ENCODE measurements at regions not wholly inside any gene's neighbourhood (a gene's known extent, or its start where the extent isn't known, plus 50 kb on each side); places are given as distances from the start of the nearest gene placed in this dataset.

DNA sequence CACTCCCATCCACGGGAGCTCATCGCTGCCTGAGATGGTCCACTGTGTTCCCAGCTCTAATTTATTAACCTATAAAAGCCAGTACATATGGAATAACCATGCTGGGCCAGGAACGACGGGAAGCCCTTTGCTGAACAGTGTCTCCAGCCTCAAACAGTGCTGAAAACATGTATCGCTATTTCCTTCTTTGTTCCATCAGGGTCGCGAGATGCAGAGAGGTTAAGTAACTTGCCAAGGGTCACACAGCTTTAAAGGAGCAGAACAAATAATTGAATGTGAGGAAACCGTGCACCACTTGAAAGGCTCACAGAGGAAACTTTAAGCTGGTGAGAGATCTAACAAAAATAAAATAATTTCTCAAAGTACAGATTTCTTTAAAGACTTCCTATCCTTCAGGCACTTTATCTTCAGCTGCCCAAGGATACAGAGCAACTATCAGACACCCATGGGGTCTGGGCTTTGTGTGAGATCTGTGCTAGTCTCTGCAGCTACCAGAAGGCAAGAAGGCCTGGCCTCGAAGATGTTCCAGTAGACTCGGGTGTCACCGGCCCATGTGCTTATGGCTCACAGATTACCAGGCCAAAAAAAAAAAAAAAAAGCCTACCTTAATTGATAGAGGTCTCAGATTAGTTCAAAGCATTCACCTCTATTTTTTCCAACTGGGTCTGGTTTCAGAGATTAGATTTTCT lies 207.8 kb upstream of the FOXF1 start:
- H2AFZ ChIP-seq = no peak overlapping the region
- TF ChIP-seq, protein P1, sequence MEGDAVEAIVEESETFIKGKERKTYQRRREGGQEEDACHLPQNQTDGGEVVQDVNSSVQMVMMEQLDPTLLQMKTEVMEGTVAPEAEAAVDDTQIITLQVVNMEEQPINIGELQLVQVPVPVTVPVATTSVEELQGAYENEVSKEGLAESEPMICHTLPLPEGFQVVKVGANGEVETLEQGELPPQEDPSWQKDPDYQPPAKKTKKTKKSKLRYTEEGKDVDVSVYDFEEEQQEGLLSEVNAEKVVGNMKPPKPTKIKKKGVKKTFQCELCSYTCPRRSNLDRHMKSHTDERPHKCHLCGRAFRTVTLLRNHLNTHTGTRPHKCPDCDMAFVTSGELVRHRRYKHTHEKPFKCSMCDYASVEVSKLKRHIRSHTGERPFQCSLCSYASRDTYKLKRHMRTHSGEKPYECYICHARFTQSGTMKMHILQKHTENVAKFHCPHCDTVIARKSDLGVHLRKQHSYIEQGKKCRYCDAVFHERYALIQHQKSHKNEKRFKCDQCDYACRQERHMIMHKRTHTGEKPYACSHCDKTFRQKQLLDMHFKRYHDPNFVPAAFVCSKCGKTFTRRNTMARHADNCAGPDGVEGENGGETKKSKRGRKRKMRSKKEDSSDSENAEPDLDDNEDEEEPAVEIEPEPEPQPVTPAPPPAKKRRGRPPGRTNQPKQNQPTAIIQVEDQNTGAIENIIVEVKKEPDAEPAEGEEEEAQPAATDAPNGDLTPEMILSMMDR (conservative IDR thresholded peaks at IDR 0.05) = no peak
- no peak for TF ChIP-seq EZH2 (IDR thresholded peaks at IDR 0.05; ENCODE audit: low read depth)
- no peak overlapping the region for H3K27ac ChIP-seq
- ChIA-PET CTCF (interaction anchor here (0.7 kb wide), 1 partner anchor 110 kb away, joined by 6 read pairs; no protein-coding TSS in a partner anchor), POLR2A (ENCODE audit: unreplicated experiment) (no interaction called here)
- H3K4me3 ChIP-seq = no peak overlapping the region
- DNase-seq = no peak
- no peaks in the 10 kb centered on the region for H3K4me1 ChIP-seq (replicated peaks; ENCODE audit: insufficient read depth)
- peaks cover 88% of the 10 kb centered on the region for H3K27me3 ChIP-seq (ENCODE audit: insufficient read depth, low read depth)
- H3K79me2 ChIP-seq (ENCODE audit: low read depth) = no peaks in the 10 kb centered on the region
- H3K4me2 ChIP-seq = no peak overlapping the region
- no TSS peak for BruUV-seq (replicated peaks)
- no peaks in the 10 kb centered on the region; the same call in 1 of the 2 replicates for H4K20me1 ChIP-seq (ENCODE audit: insufficient read depth)
- H3K9me3 ChIP-seq (ENCODE audit: insufficient read depth, low read depth) = no peaks in the 10 kb centered on the region
- H3K36me3 ChIP-seq (ENCODE audit: low read depth) = no peaks in the 10 kb centered on the region
- intact Hi-C loops (cut with micrococcal nuclease; ENCODE audit: unreplicated experiment) = no loop called here
- H3K9me2 ChIP-seq (ENCODE audit: insufficient read depth) = no peaks in the 10 kb centered on the region
- no peaks in the 10 kb centered on the region for H3F3A ChIP-seq (ENCODE audit: insufficient read depth, low read depth)

DNA sequence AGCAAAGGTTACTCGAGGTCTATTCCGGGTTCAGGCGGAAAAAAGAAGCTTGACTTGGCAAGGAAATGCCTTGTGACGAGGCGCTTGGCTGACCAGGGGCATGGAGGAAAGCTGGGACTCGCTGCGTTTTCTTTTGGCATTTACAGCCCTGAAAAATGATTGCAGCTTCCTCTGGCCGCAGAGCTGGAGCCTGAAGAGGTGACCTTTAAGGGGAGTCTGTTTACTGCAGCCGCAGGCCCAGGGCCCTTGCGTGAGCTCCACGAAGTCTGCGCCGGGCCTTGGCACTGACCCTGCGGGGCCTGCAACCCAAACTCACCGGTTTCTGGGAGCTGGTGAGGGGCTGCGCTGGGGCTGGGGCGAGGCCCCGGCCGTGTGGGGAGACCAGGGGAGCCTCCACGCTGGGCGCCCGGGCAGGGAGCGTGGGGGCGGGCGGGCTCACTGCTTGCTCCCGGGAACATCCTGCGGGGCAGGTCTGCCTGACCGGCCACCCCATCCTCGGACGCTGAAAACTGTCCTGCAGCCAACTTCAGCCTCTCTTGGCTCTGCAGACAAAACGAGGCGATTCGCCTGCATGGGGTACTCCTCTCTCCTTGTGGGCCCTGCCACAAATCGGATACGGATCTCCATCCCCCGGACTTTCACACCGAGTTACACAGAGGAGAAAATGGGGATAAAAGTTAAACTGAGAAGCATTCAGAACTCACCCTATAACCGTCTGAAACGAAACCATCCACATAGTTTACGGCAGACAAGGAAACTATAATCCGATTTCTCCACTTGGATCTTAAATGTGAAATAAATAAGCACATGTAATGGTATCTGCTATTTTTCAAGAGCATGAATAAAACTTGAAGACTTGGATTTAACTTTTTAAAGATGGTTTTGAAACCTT lies 206.3 kb upstream of the FOXF1 start:
- BruUV-seq (replicated peaks) = no TSS peak
- Histone ChIP-seq H3K4me1 (replicated peaks; ENCODE audit: insufficient read depth) (no peaks in the 10 kb centered on the region), H3K27me3 (ENCODE audit: insufficient read depth, low read depth) (peaks cover 82% of the 10 kb centered on the region), H3K36me3 (ENCODE audit: low read depth) (no peaks in the 10 kb centered on the region), H3K4me3 (no peak overlapping the region), H3F3A (ENCODE audit: insufficient read depth, low read depth) (no peaks in the 10 kb centered on the region), H4K20me1 (ENCODE audit: insufficient read depth) (no peaks in the 10 kb centered on the region; the same call in 1 of the 2 replicates), H3K9me2 (ENCODE audit: insufficient read depth) (no peaks in the 10 kb centered on the region), H3K4me2 (no peak overlapping the region), H2AFZ (no peak overlapping the region), H3K27ac (no peak overlapping the region), H3K79me2 (ENCODE audit: low read depth) (no peaks in the 10 kb centered on the region), H3K9me3 (ENCODE audit: insufficient read depth, low read depth) (no peaks in the 10 kb centered on the region)
- TF ChIP-seq, protein P1 (conservative IDR thresholded peaks at IDR 0.05) = no peak
- no peak for TF ChIP-seq EZH2 (IDR thresholded peaks at IDR 0.05; ENCODE audit: low read depth)
- intact Hi-C loops (cut with micrococcal nuclease; ENCODE audit: unreplicated experiment) = no loop called here
- CTCF ChIA-PET = no interaction called here
- no peak for DNase-seq
- POLR2A ChIA-PET (ENCODE audit: unreplicated experiment) = no interaction called here

DNA sequence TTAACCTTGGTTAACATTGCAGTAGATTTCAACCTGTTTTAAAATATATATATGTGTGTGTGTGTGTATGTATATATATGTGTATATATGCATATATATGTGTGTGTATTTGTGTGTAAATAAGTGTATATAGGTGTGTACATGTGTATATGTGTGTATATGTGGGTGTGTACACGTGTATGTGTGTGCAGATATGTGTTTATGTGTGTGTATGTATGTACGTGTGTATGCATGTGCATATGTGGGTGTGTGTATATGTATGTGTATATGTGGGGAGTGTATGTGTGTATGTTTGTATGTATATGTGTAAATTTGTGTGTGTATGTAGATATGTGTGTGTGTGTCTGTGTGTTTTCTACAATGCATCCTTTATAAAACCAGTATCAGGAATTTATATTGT lies 205.5 kb upstream of the FOXF1 start:
- CTCF ChIA-PET = no interaction called here

More for the DNA sequence above, 205.5 kb upstream of the FOXF1 start:
- Histone ChIP-seq H3K9me2 (ENCODE audit: insufficient read depth) (no peaks in the 10 kb centered on the region), H4K20me1 (ENCODE audit: insufficient read depth) (no peaks in the 10 kb centered on the region; the same call in 1 of the 2 replicates), H3K4me3 (no peak overlapping the region), H3K27ac (no peak overlapping the region), H3K4me2 (no peak overlapping the region), H3K79me2 (ENCODE audit: low read depth) (no peaks in the 10 kb centered on the region), H3K36me3 (ENCODE audit: low read depth) (no peaks in the 10 kb centered on the region), H3K27me3 (ENCODE audit: insufficient read depth, low read depth) (peaks cover 79% of the 10 kb centered on the region), H2AFZ (no peak overlapping the region), H3F3A (ENCODE audit: insufficient read depth, low read depth) (no peaks in the 10 kb centered on the region), H3K4me1 (replicated peaks; ENCODE audit: insufficient read depth) (no peaks in the 10 kb centered on the region), H3K9me3 (ENCODE audit: insufficient read depth, low read depth) (no peaks in the 10 kb centered on the region)
- intact Hi-C loops (cut with micrococcal nuclease; ENCODE audit: unreplicated experiment) = no loop called here
- DNase-seq = no peak
- POLR2A ChIA-PET (ENCODE audit: unreplicated experiment) = no interaction called here
- TF ChIP-seq EZH2 (IDR thresholded peaks at IDR 0.05; ENCODE audit: low read depth) = no peak
- TF ChIP-seq, protein P1 (conservative IDR thresholded peaks at IDR 0.05) = no peak
- BruUV-seq (replicated peaks) = no TSS peak

Data from PC-9 (cell line).